ENCODE measurements at regions not wholly inside any gene's neighbourhood (a gene's known extent, or its start where the extent isn't known, plus 50 kb on each side); places are given as distances from the start of the nearest gene placed in this dataset.

- TF ChIP-seq CTCF (IDR thresholded peaks at IDR 0.05; ENCODE audit: low read depth, low read length) (no peak), EZH2phosphoT487 (IDR thresholded peaks at IDR 0.05; ENCODE audit: low read depth) (no peak)
Observed at GRCh38 chr3:118089563-118089962, 945.1 kb downstream of the IGSF11 start.

Measured in OCI-LY3 (cell line).